ENCODE measurements at regions not wholly inside any gene's neighbourhood (a gene's known extent, or its start where the extent isn't known, plus 50 kb on each side); places are given as distances from the start of the nearest gene placed in this dataset.
"Not testable (repeated sequence)": the region's sequence is repeated elsewhere in the genome, so short reads cannot be mapped to it uniquely, and the experiment has no call there.

DNA sequence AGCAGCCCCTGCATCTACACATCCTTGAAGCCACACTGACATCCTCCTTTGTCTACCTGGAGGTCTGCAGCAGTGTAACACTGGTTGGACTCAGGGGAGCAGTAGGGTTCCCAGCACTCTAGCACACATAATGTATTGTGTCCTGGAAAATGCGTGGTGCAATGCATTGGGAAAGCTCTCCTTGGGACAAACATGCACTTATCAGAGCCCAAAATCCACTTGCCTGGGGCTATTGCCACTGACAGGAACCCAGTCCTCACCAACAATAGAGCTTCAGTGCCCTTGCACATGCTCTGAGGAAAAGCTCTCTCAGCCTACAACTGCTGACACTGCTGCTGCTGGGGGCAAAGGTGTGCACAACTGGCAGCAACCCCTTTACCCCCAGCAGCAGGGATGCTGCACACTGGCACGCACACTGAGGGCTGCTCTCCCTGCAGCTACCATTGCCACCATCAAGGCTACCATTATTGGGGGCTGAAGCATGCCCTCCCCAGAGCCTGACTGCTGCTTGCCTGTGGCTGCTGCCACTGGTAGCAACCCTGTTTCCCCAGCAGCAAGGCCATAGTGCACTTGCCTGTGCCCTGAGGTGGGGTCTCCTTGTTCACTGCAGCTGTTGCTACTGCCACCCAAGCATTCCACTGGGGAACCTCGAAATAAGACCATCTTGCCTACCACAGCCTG lies 221.9 kb downstream of the SLC38A4 start:
- Histone ChIP-seq H3K4me3 (no peak overlapping the region), H3K27me3 (replicated peaks; ENCODE audit: insufficient read depth) (no peaks in the 10 kb centered on the region), H3K4me1 (ENCODE audit: control insufficient read depth in 1 of 2, low read depth in 2 of 2) (peaks cover 13 to 15% of the 10 kb centered on the region in 2 donors), H3K9me3 (no peaks in the 10 kb centered on the region), H3K36me3 (no peaks in the 10 kb centered on the region), H3K27ac (no peak overlapping the region)
- TF ChIP-seq, protein P1, sequence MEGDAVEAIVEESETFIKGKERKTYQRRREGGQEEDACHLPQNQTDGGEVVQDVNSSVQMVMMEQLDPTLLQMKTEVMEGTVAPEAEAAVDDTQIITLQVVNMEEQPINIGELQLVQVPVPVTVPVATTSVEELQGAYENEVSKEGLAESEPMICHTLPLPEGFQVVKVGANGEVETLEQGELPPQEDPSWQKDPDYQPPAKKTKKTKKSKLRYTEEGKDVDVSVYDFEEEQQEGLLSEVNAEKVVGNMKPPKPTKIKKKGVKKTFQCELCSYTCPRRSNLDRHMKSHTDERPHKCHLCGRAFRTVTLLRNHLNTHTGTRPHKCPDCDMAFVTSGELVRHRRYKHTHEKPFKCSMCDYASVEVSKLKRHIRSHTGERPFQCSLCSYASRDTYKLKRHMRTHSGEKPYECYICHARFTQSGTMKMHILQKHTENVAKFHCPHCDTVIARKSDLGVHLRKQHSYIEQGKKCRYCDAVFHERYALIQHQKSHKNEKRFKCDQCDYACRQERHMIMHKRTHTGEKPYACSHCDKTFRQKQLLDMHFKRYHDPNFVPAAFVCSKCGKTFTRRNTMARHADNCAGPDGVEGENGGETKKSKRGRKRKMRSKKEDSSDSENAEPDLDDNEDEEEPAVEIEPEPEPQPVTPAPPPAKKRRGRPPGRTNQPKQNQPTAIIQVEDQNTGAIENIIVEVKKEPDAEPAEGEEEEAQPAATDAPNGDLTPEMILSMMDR (IDR thresholded peaks at IDR 0.05) = no peak
- no peak for DNase-seq (ENCODE audit: low spot score)
- no peak for ATAC-seq (ENCODE audit: insufficient number of reproducible peaks, low FRiP score, low read depth)

DNA sequence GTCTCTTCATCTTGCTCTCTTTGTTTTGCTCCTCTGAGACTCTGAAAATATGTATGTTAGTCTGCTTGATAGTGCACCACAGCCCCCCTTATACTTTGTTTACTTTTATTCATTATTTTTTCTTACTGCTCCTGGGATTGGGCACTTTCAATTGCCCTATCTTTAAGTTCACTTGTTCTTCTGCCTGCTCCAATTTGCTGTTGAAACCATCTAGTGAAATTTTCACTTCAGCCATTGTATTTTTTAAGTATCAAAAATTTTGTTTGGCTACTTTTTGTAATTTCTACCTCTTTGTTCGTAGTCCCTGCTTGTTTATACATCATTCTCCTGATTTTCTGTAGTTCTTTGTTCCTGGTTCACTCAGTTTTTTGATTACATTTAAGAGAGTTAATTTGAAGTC lies 223.3 kb downstream of the SLC38A4 start:
- H3K4me3 ChIP-seq = no peak overlapping the region
- no peak for DNase-seq (ENCODE audit: low spot score)
- H3K27me3 ChIP-seq (replicated peaks; ENCODE audit: insufficient read depth) = no peaks in the 10 kb centered on the region
- H3K27ac ChIP-seq = no peak overlapping the region
- no peaks in the 10 kb centered on the region for H3K36me3 ChIP-seq
- ATAC-seq (ENCODE audit: insufficient number of reproducible peaks, low FRiP score, low read depth) = no peak
- peaks cover 0 to under 1% of the 10 kb centered on the region in 2 donors for H3K4me1 ChIP-seq (ENCODE audit: control insufficient read depth in 1 of 2, low read depth in 2 of 2)
- TF ChIP-seq, protein P1 (IDR thresholded peaks at IDR 0.05) = no peak
- H3K9me3 ChIP-seq = no peaks in the 10 kb centered on the region

DNA sequence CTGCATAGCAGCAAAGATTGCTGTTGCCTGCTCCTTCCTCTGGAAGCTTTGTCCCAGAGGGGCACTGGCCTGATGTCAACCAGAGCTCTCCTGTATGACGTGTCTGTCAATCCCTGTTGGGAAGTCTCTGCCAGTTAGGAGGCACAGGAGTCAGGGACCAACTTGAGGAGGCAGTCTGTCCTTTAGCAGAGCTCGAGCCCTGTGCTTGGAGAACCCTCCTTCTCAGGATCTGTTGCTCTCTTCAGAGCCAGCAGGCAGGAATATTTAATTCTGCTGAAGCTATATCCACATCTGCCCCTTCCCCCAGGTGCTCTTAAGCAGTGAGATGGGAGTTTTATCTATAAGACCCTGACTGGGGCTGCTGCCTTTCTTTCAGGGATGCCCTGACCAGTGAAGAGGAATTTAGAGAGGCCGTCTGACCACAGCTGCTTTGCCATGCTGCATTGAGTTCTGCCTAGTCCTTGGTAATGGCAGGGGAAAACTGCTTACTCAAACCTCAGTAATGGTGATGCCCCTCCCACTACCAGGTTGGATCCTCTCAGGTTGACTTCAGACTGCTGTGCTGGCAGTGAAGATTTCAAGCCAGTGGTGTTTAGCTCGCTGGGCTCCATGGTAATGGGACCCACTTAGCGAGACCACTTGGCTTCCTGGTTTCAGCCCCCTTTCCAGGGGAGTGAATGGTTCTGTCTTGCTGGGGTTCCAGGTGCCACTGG lies 218.6 kb upstream of the SLC38A2 start:
- H3K27ac ChIP-seq = no peak overlapping the region
- no peak for DNase-seq (ENCODE audit: low spot score)
- H3K27me3 ChIP-seq (replicated peaks; ENCODE audit: insufficient read depth) = no peaks in the 10 kb centered on the region
- H3K4me3 ChIP-seq = no peak overlapping the region
- no peak for ATAC-seq (ENCODE audit: insufficient number of reproducible peaks, low FRiP score, low read depth)
- H3K4me1 ChIP-seq (ENCODE audit: control insufficient read depth in 1 of 2, low read depth in 2 of 2) = no peaks in the 10 kb centered on the region
- H3K9me3 ChIP-seq = no peaks in the 10 kb centered on the region
- no peaks in the 10 kb centered on the region for H3K36me3 ChIP-seq
- TF ChIP-seq, protein P1 (IDR thresholded peaks at IDR 0.05) = no peak

DNA sequence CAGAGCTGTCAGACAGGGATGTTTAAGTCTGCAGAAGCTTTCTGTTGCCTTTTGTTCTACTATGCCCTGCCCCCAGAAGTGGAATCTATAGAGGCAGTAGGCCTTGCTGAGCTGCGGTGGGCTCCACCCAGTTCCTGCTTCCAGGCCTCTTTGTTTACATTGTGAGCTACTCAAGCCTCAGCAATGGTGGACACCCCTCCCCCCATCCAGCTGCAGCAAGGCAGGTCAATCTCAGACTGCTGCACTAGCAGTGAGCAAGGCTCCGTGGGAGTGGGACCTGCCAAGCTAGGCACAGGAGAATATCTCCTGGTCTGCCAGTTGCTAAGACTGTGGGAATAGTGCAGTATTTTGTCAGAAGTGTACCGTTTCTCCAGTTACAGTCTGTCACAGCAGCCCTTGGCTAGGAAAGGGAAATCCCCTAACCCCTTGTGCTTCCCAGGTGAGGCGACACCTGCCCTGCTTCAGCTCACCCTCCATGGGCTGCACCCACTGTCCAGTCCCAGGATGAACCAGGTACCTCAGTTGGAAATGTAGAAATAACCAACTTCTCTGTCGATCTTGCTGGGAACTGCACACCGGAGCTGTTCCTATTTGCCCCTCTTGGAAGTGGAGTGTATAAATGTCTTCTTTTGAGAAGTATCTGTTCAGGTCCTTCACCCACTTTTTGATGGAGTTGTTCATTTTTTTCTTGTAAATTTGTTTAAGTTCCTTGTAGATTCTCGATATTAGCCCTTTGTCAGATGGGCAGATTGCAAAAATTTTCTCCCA lies 213.5 kb upstream of the SLC38A2 start:
- ATAC-seq (ENCODE audit: insufficient number of reproducible peaks, low FRiP score, low read depth) (no peak), DNase-seq (ENCODE audit: low spot score) (no peak)
- TF ChIP-seq, protein P1 (IDR thresholded peaks at IDR 0.05) = no peak
- H3K4me1 ChIP-seq (ENCODE audit: control insufficient read depth in 1 of 2, low read depth in 2 of 2) = no peaks in the 10 kb centered on the region
- H3K27me3 ChIP-seq (replicated peaks; ENCODE audit: insufficient read depth) = no peaks in the 10 kb centered on the region
- no peak overlapping the region for H3K4me3 ChIP-seq
- H3K36me3 ChIP-seq = no peaks in the 10 kb centered on the region
- H3K9me3 ChIP-seq = no peaks in the 10 kb centered on the region
- H3K27ac ChIP-seq = no peak overlapping the region

DNA sequence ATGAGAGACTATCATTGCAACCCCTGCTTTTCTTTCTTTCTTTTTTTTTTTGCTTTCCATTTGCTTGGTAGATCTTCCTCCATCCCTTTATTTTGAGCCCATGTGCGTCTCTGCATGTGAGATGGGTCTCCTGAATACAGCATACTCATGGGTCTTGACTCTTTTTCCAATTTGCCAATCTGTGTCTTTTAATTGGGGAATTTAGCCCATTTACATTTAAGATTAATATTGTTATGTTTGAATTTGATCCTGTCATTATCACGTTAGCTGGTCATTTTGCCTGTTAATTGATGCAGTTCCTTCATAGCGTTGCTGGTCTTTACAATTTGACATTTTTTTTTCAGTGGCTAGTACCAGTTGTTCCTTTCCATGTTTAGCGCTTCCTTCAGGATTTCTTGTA lies 211.5 kb upstream of the SLC38A2 start:
- not testable (repeated sequence) for ATAC-seq (ENCODE audit: insufficient number of reproducible peaks, low FRiP score, low read depth); H3K9me3 ChIP-seq; DNase-seq (ENCODE audit: low spot score); H3K36me3 ChIP-seq; H3K27me3 ChIP-seq (replicated peaks; ENCODE audit: insufficient read depth); H3K27ac ChIP-seq; H3K4me1 ChIP-seq (ENCODE audit: control insufficient read depth in 1 of 2, low read depth in 2 of 2); H3K4me3 ChIP-seq

DNA sequence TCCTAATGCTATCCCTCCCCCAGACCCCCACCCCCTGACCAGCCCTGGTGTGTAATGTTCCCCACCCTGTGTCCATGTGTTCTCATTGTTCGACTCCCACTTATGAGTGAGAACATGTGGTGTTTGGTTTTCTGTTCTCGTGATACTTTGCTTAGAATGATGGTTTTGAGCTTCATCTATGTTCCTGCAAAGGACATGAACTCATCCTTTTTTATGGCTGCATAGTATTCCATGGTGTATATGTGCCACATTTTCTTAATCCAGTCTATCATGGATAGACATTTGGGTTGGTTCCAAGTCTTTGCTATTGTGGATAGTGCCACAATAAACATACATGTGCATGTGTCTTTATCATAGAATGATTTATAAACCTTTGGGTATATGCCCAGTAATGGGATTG lies 209.4 kb upstream of the SLC38A2 start:
- H3K9me3 ChIP-seq; ATAC-seq (ENCODE audit: insufficient number of reproducible peaks, low FRiP score, low read depth); H3K36me3 ChIP-seq; H3K27me3 ChIP-seq (replicated peaks; ENCODE audit: insufficient read depth); DNase-seq (ENCODE audit: low spot score); H3K27ac ChIP-seq; H3K4me3 ChIP-seq: not testable (repeated sequence)
- peaks cover 7 to 28% of the 10 kb centered on the region in 2 donors for H3K4me1 ChIP-seq (ENCODE audit: control insufficient read depth in 1 of 2, low read depth in 2 of 2)
